ENCODE measurements at regions not wholly inside any gene's neighbourhood (a gene's known extent, or its start where the extent isn't known, plus 50 kb on each side); places are given as distances from the start of the nearest gene placed in this dataset.

DNA sequence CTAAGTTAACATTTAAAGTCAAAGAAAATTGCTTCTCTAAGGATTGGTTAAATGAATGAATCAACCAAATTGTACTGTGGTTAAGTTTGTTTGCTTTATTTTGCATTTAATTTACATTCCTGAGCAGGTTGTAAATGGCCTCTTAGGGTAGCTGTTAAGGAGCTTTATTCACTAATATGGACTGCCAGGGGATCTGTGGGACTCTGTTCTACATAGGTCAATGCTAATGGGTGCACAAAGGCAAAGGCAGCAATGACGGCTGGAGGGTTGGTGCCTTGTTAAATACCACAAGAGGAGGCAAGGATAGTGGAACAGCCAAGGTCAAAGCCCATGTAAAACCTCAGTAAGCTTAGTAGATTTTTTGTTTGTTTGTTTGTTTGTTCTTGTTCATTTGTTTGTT, 89.3 kb upstream of the P2RY1 start:
- TF ChIP-seq, protein P1, sequence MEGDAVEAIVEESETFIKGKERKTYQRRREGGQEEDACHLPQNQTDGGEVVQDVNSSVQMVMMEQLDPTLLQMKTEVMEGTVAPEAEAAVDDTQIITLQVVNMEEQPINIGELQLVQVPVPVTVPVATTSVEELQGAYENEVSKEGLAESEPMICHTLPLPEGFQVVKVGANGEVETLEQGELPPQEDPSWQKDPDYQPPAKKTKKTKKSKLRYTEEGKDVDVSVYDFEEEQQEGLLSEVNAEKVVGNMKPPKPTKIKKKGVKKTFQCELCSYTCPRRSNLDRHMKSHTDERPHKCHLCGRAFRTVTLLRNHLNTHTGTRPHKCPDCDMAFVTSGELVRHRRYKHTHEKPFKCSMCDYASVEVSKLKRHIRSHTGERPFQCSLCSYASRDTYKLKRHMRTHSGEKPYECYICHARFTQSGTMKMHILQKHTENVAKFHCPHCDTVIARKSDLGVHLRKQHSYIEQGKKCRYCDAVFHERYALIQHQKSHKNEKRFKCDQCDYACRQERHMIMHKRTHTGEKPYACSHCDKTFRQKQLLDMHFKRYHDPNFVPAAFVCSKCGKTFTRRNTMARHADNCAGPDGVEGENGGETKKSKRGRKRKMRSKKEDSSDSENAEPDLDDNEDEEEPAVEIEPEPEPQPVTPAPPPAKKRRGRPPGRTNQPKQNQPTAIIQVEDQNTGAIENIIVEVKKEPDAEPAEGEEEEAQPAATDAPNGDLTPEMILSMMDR (IDR thresholded peaks at IDR 0.05; ENCODE audit: low read depth, low read length) = no peak
- H3K4me3 ChIP-seq (ENCODE audit: low read depth, low read length) = no peak overlapping the region

DNA sequence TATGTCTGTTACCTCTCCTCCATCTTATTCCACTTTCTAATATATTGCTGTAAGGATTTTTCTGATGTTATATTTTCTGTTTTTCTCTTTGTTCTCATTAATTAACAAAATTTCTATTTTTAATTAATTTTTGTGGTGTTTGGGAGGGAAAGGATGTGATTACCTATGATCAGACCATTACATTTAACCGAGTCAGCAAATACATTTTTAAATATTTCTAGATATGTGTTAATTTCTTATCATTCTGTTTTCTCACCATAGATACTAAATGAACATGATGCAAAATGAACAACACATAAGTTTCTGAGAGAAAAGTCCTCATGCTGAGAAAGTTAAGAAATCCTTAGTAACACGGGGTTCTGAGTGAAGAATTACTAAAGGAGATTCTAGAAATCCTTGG, 80.6 kb upstream of the P2RY1 start:
- TF ChIP-seq, protein P1 (IDR thresholded peaks at IDR 0.05; ENCODE audit: low read depth, low read length) = no peak
- H3K4me3 ChIP-seq (ENCODE audit: low read depth, low read length) = no peak overlapping the region

DNA sequence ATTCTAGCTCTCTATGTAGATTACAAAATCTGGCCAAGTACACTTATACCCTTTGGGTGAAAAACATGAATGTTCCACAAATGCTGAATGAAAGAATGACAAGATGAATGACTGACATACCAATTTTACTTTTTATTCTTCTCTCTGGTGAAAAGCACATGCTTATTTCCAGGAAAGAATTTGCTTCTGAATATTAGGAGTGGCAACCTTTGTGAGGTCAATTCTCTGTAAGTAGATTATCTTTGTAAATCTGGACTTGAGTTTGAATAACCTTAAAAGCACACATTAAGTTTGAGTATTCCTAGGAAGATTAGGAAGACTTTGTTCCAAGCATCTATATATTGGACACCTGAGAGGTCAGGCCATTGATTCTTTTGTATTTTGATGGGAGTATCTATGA, 78.1 kb upstream of the P2RY1 start:
- TF ChIP-seq, protein P1 (IDR thresholded peaks at IDR 0.05; ENCODE audit: low read depth, low read length) = no peak

DNA sequence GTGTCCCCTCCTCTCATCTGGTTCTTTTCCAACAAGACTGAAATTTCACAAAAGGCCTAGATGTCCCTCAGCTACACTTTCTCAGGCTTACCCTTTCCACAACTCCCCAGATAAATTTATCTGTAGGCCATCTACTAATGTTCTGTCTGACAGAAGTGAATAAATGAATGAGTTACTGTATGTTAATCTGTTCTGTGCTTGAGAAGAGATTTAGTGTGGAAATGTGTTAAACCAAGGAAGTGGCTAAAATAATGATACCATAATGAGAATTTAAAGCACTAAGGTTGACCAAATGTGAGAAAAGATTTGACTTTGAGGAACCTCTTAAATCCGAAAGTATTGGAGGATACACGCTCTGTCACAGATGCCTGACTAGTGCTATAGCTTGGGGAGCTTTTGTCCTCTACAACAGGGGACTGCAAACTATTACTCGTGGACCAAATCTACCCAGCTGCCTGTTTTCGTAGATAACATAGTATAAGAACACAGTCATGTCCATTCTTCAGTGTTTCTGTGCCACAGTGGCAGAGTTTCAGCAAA, 74.8 kb upstream of the P2RY1 start:
- no peak overlapping the region for H3K4me3 ChIP-seq (ENCODE audit: low read depth, low read length)
- TF ChIP-seq, protein P1 (IDR thresholded peaks at IDR 0.05; ENCODE audit: low read depth, low read length) = no peak

More for the DNA sequence above, 78.1 kb upstream of the P2RY1 start:
- no peak overlapping the region for H3K4me3 ChIP-seq (ENCODE audit: low read depth, low read length)

DNA sequence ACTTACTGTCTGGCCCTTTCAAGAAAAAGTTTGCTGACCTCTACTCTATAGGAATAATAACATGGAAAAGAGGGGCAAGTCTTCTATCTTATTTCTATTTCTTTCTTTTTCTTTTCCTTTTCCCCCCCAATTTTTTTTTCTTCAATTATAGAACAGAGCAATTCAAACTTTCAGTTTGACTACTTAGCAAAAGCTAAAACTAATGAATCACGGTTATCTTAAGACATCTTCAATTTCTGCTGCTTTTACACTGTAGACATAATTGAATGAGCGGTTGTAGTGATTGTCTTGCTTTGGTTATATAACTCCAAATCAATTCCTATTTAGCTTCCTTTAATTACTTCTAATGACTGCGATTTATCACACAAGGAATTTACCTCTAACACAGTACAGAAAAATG, 74.3 kb upstream of the P2RY1 start:
- no peak overlapping the region for H3K4me3 ChIP-seq (ENCODE audit: low read depth, low read length)
- TF ChIP-seq, protein P1 (IDR thresholded peaks at IDR 0.05; ENCODE audit: low read depth, low read length) = no peak

DNA sequence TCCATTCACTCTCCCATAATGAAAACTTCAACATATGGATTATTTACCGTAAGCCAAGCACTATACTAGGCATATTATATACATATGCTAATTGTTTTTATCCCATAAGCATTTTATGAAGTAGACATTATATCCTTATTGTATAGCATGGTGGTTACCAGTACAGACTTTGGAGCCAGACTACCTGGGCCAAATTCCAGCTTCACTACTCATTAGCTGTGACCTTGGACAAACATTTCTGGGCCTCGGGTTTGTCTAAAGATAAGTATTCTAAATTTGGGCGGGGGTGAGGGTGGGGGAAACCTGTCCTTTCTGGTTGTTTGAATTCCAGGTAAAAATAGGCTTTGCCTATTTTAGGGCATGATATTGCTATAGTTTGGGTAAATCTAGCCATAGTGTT, 66.5 kb upstream of the P2RY1 start:
- TF ChIP-seq, protein P1 (IDR thresholded peaks at IDR 0.05; ENCODE audit: low read depth, low read length) = no peak
- H3K4me3 ChIP-seq (ENCODE audit: low read depth, low read length) = no peak overlapping the region

DNA sequence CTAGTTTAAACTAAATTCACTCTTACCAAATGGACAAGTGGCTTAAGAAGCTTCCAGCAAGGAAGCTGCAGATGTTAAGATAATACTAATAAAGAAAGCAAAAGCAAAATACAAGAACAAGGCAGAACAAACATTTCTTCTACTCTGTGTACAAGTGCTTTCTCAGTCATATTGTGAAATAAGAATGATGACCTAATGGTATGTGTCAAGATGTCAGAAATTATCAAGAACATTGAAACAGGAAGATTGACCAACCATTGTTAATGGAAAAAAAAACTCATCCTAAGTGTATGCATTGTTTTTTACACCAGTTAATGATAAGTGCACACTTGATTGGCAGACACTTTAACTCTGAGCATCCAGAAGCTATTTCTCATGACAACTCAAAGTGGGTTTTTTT, 65.4 kb upstream of the P2RY1 start:
- TF ChIP-seq, protein P1 (IDR thresholded peaks at IDR 0.05; ENCODE audit: low read depth, low read length) = no peak

More for the DNA sequence above, 65.4 kb upstream of the P2RY1 start:
- no peak overlapping the region for H3K4me3 ChIP-seq (ENCODE audit: low read depth, low read length)
